GM21717 (cell line): ENCODE measurements at regions not wholly inside any gene's neighbourhood (a gene's known extent, or its start where the extent isn't known, plus 50 kb on each side); places are given as distances from the start of the nearest gene placed in this dataset.
"Not testable (repeated sequence)": the region's sequence is repeated elsewhere in the genome, so short reads cannot be mapped to it uniquely, and the experiment has no call there.

Experiments used
- ATAC-seq: cut with Tn5 transposase; IDR thresholded peaks from one replicate; pipeline ENCODE4 v1.9.1; 2021; ENCODE audit warnings: mild to moderate bottlenecking, moderate library complexity; ENCODE audit not compliant: unreplicated experiment

DNA sequence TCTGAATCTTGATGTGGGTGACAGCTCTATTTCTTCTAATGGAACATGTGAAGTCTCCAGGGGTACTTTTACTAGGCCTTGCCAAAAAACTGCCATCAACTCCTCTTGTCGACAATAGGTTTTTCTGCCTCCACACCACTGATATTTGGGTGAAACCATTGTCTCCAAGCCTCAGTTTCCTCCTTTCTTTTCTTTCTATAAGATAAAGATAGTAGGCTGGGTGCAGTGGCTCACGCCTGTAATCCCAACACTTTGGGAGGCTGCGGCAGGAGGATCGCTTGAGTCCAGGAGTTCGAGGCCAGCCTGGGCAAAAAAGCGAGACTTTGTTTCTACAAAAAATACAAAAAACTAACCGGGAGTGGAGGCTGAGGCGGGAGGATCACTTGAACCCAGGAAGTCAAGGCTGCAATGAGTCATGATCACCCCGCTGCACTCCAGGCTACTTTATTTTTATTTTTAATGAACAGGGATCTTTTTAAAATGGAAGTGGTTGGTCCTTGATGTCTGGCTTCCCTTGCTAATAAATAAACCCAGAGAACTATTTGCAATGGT, 159.9 kb upstream of the TNFAIP3 start:
- no peak for ATAC-seq

- ATAC-seq, result peak; percentile 74
Observed at GRCh38 chr6:137707590-137708360, 159.3 kb upstream of the TNFAIP3 start.

- no peak for ATAC-seq
Observed at GRCh38 chr6:137708481-137708880, 158.6 kb upstream of the TNFAIP3 start.

GRCh38 chr6:137709424-137710236, 157.4 kb upstream of the TNFAIP3 start:
- peak; percentile 26 for ATAC-seq

DNA sequence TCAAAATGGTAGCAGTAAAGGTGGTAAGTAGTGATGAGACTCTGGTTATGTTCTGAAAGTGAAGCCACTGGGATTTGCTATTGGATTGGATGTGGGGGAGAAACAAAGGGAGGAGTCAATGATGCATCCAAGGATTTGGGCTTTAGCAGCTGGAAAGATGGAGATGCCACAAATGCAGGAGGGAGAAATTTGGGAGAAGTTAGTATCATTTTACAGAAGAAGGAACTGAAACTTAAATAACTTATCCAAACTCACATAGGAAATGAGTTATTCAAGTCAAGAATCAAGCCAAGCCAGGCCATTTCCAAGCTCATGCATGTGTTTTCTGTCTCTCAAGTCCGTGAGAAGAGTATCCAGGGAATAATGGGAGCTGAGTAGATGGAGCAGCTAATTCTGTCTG, 155.1 kb upstream of the TNFAIP3 start:
- ATAC-seq, result no peak

DNA sequence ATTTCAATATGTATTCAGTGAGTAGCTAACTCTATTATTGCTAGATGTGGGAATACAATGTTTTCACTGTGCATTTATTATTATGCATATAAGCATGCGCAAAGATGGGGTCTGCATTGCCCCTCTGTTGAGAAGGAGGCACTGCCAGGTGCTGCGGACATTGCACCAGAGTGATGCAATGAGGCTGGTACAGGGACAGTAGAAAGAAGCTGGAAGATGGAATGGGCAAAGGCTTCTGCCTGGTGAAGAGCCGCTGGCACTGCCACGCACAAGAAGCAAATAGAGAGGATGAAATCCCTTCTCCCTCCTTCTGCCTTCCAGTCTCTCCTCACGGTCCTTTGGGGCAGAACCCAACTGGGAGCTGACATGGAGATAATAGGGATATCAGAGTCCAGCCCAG, 154.5 kb upstream of the TNFAIP3 start:
- no peak for ATAC-seq

- ATAC-seq, result no peak
Observed at GRCh38 chr6:137715589-137716045, 151.4 kb upstream of the TNFAIP3 start.

DNA sequence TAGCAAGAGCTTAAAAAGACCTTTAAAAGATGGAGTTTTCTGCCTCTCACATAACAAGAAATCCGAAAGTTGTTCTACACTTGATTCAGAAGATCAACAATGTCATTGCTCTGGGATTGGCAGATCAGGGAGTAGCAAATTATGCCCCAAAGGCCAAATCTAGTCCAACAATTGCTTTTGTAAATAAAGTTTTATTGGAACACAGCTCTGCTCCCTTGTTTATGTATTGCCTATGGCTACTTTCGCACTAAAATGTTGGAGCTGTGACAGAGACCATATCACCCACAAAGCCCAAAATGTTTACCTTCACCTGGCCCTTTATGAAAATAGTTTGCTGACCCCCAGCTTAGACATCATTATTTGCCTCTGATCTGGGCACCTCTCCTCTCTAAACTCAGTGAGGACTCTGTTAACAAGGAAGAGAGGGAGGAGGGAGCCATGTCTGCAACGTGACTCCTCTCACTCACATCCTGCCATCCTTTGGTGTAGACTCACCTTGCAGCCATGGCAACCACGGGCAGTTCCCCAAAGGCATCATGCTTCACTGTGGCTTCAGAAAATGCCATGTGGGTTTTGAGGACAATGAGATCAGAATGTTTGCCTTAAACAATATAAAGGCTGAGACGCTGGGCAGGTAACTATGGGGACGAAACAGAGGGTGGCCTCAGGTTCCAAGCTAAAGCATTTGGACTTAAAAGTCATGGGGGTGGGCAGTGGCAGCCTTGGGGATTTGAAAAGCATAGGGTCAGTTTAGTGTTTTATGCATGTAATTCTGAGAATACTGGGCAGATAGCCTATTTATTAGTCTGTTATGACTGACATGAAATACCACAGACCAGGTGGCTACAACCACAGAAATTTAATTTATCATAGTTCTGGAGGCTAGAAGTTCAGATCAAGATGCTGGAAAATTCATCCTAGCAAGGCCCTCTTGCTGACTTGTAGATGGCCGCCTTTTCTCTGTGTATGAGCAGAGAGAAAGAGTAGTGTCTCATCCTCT, 149.7 kb upstream of the TNFAIP3 start:
- no peak for ATAC-seq

DNA sequence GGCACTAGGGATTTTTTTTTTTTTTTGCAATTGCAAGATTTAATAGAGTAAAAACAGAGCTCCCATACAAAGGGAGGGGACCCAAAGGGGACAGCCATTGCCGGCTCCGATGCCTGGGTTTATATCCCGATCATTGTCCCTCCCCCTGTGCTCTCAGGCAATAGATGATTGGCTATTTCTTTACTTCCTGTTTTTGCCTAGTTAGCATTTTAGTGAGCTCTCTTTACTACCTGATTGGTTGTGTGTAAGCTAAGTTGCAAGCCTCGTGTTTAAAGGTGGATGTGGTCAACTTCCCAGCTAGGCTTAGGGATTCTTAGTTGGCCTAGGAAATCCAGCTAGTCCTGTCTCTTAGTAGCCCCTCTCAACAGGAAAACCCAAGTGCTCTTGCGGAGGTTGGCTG, 148.2 kb upstream of the TNFAIP3 start:
- not testable (repeated sequence) for ATAC-seq

DNA sequence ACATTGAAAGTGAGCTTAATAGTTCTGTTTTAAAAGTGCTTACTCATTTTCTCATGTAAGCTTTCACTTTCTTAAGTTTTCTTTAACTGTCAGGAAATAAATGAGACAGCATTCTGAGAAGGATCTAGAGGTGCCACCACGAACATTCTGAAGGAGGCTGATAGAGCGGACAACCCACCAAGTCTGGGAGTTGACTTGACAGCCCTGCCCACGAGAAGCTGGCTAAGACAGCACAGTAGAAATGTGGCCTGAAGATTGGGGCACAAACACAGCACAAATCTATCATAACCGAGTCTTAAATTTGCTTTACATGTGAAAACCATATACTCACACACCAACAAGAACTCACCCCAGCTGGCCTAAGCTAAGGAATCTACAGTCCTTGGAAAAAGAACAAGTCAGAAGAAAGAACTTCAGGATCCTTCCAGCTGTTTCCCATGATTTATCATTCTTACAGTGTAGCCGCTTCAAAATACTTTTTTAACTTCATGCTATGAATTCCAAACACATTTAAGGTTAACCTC, 144.2 kb upstream of the TNFAIP3 start:
- no peak for ATAC-seq

- no peak for ATAC-seq
Observed at GRCh38 chr6:137723273-137724017, 143.6 kb upstream of the TNFAIP3 start.

- ATAC-seq, result no peak
Observed at GRCh38 chr6:137724018-137724403, 143.0 kb upstream of the TNFAIP3 start.

DNA sequence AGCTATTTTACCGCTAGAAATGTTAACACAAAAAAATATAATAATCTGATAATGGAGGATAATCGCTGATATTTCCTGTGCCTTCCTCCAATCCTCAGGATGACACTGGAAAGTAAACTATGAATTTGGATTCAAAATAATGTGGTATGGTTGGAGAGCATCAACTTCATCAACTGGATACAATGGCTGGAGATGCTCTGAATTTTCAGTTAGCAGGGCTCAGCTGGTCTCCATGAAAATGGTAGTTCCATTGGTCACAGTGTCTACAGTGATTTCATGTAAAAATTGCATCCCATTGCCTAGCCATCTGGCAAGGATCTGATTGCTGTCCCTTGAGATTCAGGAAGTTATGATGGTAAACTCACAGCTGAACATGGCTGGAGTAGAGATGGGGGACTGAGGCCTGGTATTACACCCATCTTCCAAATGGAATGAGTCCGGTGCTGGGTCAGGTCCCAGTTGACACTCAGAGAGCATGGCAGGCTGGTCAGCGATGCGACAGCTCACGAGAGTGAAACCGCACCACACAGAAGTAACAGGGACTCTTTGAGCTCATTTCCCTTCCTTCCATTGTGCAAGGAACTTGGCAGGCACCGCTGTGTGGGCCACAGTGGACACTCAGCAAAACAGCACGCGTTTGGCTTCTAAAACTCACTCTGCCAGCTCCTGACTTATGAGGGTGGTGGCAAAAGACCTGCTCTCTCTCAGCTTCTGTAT, 142.4 kb upstream of the TNFAIP3 start:
- ATAC-seq, result no peak

DNA sequence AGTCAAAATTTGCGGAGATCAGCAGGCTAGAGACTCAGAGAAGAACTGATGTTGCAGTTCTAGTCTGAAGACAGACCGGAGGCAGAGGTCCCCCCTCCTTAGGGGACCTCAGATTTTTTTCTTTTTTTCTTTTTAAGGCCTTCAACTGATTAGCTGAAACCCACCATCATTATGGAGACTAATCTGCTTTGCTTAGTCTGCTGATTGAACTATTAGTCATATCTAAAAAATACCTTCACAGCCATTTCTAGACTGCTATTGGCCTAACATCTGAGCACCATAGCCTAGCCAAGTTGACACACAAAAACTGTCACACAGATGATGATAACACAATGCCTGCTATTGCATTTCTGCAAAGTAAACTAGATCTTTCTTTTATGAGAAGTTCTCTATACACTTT, 141.1 kb upstream of the TNFAIP3 start:
- no peak for ATAC-seq

DNA sequence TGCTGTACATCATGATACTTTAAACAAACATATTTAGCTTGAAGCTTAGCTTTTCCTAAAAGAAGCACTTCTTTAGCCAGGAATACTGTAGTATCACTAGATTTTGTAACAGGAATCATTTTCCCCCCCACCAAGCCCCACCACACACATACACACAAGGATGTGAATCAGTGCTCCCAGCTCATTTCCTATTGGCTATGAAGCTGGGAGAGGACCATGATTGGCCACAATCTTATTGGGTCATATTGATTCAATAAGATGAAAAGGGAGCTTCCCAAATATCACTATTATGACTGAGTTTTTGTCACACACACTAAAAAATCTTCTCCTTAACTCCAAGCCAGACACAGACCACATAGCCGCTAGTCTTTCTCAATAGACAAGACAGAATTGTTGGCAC, 140.5 kb upstream of the TNFAIP3 start:
- ATAC-seq, result no peak

DNA sequence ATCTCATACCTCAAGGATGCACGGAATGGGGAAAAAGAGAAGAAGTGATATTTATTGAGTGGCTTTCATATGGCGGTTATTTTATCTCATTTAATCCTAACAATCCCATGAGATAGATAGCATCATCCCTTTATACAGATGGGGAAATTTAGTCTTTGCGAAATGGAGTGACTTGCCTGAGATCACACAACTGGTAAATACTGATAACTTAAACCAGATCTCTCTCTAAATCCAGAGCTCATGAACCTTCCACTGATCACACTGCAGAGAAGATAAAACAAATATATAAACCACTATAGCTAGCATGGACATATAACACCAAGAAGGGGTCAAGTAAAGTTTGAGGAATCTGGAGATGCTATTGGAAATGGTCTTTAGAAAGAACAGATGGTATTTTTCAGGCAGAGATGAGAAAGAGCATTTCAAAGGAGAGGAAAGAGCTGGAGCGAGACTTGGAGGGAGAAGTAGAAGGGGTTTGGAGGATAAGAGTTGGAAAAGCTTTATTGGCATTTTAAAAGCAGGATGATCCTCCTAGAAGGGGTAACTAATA, 139.8 kb upstream of the TNFAIP3 start:
- no peak for ATAC-seq

- ATAC-seq, result no peak
Observed at GRCh38 chr6:137728386-137729349, 138.4 kb upstream of the TNFAIP3 start.
